HL-60 (cell line): ENCODE measurements at regions not wholly inside any gene's neighbourhood (a gene's known extent, or its start where the extent isn't known, plus 50 kb on each side); places are given as distances from the start of the nearest gene placed in this dataset.

Source experiments
- DNase-seq, 2 experiments: peaks; one replicate each; pipeline ENCODE4 v3.0.0-alpha.2; 2010 to 2020; ENCODE audit warnings: low read depth in 1 of 2, low spot score in 1 of 2
- H3K27ac ChIP-seq: fragments of 250-450 bp; sonication (Bioruptor Pico); replicated peaks from 2 replicates; pipeline ENCODE4 v1.5.1; 2020; ENCODE audit warnings: mild to moderate bottlenecking, moderate library complexity
- H3K27me3 ChIP-seq: fragments of 250-450 bp; sonication (Bioruptor Pico); 2 replicates; pipeline ENCODE4 v1.5.1; 2021; ENCODE audit warnings: mild to moderate bottlenecking, moderate library complexity; ENCODE audit not compliant: insufficient read depth, poor library complexity, severe bottlenecking
- H3K4me3 ChIP-seq: replicated peaks from 2 replicates; pipeline ENCODE4 v1.5.1; 2011; ENCODE audit warnings: mild to moderate bottlenecking, control low read depth, low read length; ENCODE audit not compliant: insufficient read depth
- GABPA ChIP-seq: IDR thresholded peaks from 2 replicates; pipeline ENCODE4 v1.6.1; 2012; ENCODE audit warnings: low read depth
- POLR2AphosphoS5 ChIP-seq: IDR thresholded peaks from 2 replicates; pipeline ENCODE4 v1.6.1; 2012; ENCODE audit warnings: low read depth
- SPI1 ChIP-seq: IDR thresholded peaks from 2 replicates; pipeline ENCODE4 v1.6.1; 2012; ENCODE audit warnings: low read depth, mild to moderate bottlenecking, borderline replicate concordance
- TF ChIP-seq, protein P1 (sequence below): IDR thresholded peaks from one replicate; pipeline ENCODE4 v1.5.1; 2011; ENCODE audit warnings: low read length, control low read depth, inconsistent platforms; ENCODE audit not compliant: insufficient read depth
- TF ChIP-seq, protein P2 (sequence below): IDR thresholded peaks from 2 replicates; pipeline ENCODE4 v1.6.1; 2012; ENCODE audit warnings: low read depth; ENCODE audit not compliant: insufficient replicate concordance

- Histone ChIP-seq H3K27ac (no peak overlapping the region), H3K4me3 (no peak overlapping the region), H3K27me3 (no peaks in the 10 kb centered on the region)
- DNase-seq, result no peak
- TF ChIP-seq SPI1 (no peak), GABPA (no peak), POLR2AphosphoS5 (no peak)
- TF ChIP-seq, protein P1, sequence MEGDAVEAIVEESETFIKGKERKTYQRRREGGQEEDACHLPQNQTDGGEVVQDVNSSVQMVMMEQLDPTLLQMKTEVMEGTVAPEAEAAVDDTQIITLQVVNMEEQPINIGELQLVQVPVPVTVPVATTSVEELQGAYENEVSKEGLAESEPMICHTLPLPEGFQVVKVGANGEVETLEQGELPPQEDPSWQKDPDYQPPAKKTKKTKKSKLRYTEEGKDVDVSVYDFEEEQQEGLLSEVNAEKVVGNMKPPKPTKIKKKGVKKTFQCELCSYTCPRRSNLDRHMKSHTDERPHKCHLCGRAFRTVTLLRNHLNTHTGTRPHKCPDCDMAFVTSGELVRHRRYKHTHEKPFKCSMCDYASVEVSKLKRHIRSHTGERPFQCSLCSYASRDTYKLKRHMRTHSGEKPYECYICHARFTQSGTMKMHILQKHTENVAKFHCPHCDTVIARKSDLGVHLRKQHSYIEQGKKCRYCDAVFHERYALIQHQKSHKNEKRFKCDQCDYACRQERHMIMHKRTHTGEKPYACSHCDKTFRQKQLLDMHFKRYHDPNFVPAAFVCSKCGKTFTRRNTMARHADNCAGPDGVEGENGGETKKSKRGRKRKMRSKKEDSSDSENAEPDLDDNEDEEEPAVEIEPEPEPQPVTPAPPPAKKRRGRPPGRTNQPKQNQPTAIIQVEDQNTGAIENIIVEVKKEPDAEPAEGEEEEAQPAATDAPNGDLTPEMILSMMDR, result no peak
- TF ChIP-seq, protein P2, sequence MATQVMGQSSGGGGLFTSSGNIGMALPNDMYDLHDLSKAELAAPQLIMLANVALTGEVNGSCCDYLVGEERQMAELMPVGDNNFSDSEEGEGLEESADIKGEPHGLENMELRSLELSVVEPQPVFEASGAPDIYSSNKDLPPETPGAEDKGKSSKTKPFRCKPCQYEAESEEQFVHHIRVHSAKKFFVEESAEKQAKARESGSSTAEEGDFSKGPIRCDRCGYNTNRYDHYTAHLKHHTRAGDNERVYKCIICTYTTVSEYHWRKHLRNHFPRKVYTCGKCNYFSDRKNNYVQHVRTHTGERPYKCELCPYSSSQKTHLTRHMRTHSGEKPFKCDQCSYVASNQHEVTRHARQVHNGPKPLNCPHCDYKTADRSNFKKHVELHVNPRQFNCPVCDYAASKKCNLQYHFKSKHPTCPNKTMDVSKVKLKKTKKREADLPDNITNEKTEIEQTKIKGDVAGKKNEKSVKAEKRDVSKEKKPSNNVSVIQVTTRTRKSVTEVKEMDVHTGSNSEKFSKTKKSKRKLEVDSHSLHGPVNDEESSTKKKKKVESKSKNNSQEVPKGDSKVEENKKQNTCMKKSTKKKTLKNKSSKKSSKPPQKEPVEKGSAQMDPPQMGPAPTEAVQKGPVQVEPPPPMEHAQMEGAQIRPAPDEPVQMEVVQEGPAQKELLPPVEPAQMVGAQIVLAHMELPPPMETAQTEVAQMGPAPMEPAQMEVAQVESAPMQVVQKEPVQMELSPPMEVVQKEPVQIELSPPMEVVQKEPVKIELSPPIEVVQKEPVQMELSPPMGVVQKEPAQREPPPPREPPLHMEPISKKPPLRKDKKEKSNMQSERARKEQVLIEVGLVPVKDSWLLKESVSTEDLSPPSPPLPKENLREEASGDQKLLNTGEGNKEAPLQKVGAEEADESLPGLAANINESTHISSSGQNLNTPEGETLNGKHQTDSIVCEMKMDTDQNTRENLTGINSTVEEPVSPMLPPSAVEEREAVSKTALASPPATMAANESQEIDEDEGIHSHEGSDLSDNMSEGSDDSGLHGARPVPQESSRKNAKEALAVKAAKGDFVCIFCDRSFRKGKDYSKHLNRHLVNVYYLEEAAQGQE, result no peak
Measured at GRCh38 chr10:32161586-32161985, 105.4 kb upstream of the KIF5B start.

DNA sequence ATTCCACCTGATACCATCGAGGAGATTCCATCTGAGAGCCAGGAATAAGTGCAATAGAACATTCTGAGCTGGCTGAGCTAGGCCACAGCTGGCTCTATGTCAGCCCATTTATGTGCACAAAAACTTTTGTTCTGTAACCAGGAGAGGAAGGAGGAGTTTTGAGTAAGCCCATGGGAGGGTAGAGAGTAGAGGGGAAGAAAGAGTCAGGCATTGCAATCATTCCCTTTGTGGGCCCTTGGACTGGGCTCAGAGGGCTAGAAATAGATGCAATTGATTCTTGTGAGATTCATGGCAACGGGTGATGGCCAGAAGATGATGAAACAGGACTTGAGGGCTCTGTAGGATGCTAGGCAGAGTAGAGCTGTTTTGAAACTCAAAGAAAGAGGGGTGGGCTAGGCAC, 104.6 kb upstream of the KIF5B start:
- H3K27me3 ChIP-seq, result no peaks in the 10 kb centered on the region
- H3K27ac ChIP-seq, result no peak overlapping the region
- no peak for DNase-seq
- H3K4me3 ChIP-seq, result no peak overlapping the region
- TF ChIP-seq, protein P1, result no peak
- TF ChIP-seq, protein P2, result no peak

GRCh38 chr10:32159264-32159663, 103.0 kb upstream of the KIF5B start:
- TF ChIP-seq, protein P2, result no peak
- TF ChIP-seq GABPA, result no peak
- TF ChIP-seq, protein P1, result no peak
- TF ChIP-seq SPI1, result no peak
- no peak for TF ChIP-seq POLR2AphosphoS5
- no peak overlapping the region for H3K27ac ChIP-seq
- H3K4me3 ChIP-seq, result no peak overlapping the region
- H3K27me3 ChIP-seq, result no peaks in the 10 kb centered on the region
- DNase-seq, result no peak
